ENCODE measurements at regions not wholly inside any gene's neighbourhood (a gene's known extent, or its start where the extent isn't known, plus 50 kb on each side); places are given as distances from the start of the nearest gene placed in this dataset.

- Histone ChIP-seq H3K36me3 (no peaks in the 10 kb centered on the region), H3K4me3 (no peak overlapping the region), H3K27ac (no peak overlapping the region), H3K4me1 (no peaks in the 10 kb centered on the region), H3K9me3 (no peaks in the 10 kb centered on the region), H3K27me3 (no peaks in the 10 kb centered on the region)
- no peak for TF ChIP-seq CTCF (IDR thresholded peaks at IDR 0.05)
- no peak for TF ChIP-seq POLR2A (IDR thresholded peaks at IDR 0.05)
- WGBS, 2 donors = 50 to 56% methylated on average over 1 of the region's 1 CpG
- no peak for DNase-seq
- intact Hi-C loops (cut with DNase I) = no loop called here
Measured at GRCh38 chr6:140845701-140846100, 1287.0 kb upstream of the GJE1 start.

GRCh38 chr6:140844167-140844566 lies 1288.6 kb upstream of the GJE1 start:
- Histone ChIP-seq H3K9me3 (no peaks in the 10 kb centered on the region), H3K4me3 (no peak overlapping the region), H3K4me1 (no peaks in the 10 kb centered on the region), H3K36me3 (no peaks in the 10 kb centered on the region), H3K27ac (no peak overlapping the region), H3K27me3 (no peaks in the 10 kb centered on the region)
- 89 to 93% methylated on average over 2 of the region's 3 CpGs for WGBS, 2 donors
- DNase-seq = no peak
- intact Hi-C loops (cut with DNase I) = no loop called here
- TF ChIP-seq POLR2A (IDR thresholded peaks at IDR 0.05) = no peak
- no peak for TF ChIP-seq CTCF (IDR thresholded peaks at IDR 0.05)

- Histone ChIP-seq H3K36me3 (no peaks in the 10 kb centered on the region), H3K27me3 (no peaks in the 10 kb centered on the region), H3K9me3 (no peaks in the 10 kb centered on the region), H3K4me3 (no peak overlapping the region), H3K27ac (no peak overlapping the region), H3K4me1 (no peaks in the 10 kb centered on the region)
- no peak for TF ChIP-seq CTCF (IDR thresholded peaks at IDR 0.05)
- no peak for TF ChIP-seq POLR2A (IDR thresholded peaks at IDR 0.05)
- intact Hi-C loops (cut with DNase I) = no loop called here
- WGBS, 2 donors = 57 to 70% methylated on average over 1 of the region's 1 CpG
- DNase-seq = no peak
Measured at GRCh38 chr6:140833408-140833807, 1299.3 kb upstream of the GJE1 start.

- H3K27ac ChIP-seq = no peak overlapping the region
- H3K9me3 ChIP-seq = no peaks in the 10 kb centered on the region
- no peak for DNase-seq
- H3K27me3 ChIP-seq = no peaks in the 10 kb centered on the region
- no peaks in the 10 kb centered on the region for H3K36me3 ChIP-seq
- intact Hi-C loops (cut with DNase I) = no loop called here
- WGBS, 2 donors = 90 to 95% methylated on average over 1 of the region's 1 CpG
- TF ChIP-seq POLR2A (IDR thresholded peaks at IDR 0.05) = no peak
- TF ChIP-seq CTCF (IDR thresholded peaks at IDR 0.05) = no peak
- H3K4me3 ChIP-seq = no peak overlapping the region
- no peaks in the 10 kb centered on the region for H3K4me1 ChIP-seq
Measured at GRCh38 chr6:140830666-140831065, 1302.1 kb upstream of the GJE1 start.

- intact Hi-C loops (cut with DNase I) = no loop called here
- no peak for TF ChIP-seq CTCF (IDR thresholded peaks at IDR 0.05)
- no peak for TF ChIP-seq POLR2A (IDR thresholded peaks at IDR 0.05)
- Histone ChIP-seq H3K27me3 (no peaks in the 10 kb centered on the region), H3K4me3 (no peak overlapping the region), H3K27ac (no peak overlapping the region), H3K4me1 (no peaks in the 10 kb centered on the region), H3K9me3 (no peaks in the 10 kb centered on the region), H3K36me3 (no peaks in the 10 kb centered on the region)
- WGBS, 2 donors = 81 to 89% methylated on average over 7 of the region's 7 CpGs
- DNase-seq = no peak
Measured at GRCh38 chr6:140828856-140829255, 1303.9 kb upstream of the GJE1 start.
